GM23338 (cell line): ENCODE measurements at regions not wholly inside any gene's neighbourhood (a gene's known extent, or its start where the extent isn't known, plus 50 kb on each side); places are given as distances from the start of the nearest gene placed in this dataset.

Source experiments
- ATAC-seq: fragments of 200-7000 bp; cut with Tn5 transposase; 3 replicates; pipeline ENCODE4 v1.9.1; 2020
- DNase-seq: peaks from one replicate; pipeline ENCODE4 v3.0.0-alpha.2; 2015; ENCODE audit warnings: low spot score
- H2AFZ ChIP-seq: fragments of 200-600 bp; sonication (generic); 2 replicates; pipeline ENCODE4 v1.8.0; 2016; ENCODE audit warnings: antibody characterized with exemption, mild to moderate bottlenecking, moderate library complexity
- H3F3A ChIP-seq: fragments of 200-600 bp; sonication (generic); replicated peaks from 2 replicates; pipeline ENCODE4 v1.8.0; 2017; ENCODE audit warnings: antibody characterized with exemption, mixed run types, low read depth
- H3K27ac ChIP-seq: fragments of 200-600 bp; sonication (generic); 2 replicates; pipeline ENCODE4 v1.6.1; 2016; ENCODE audit warnings: low read depth
- H3K27me3 ChIP-seq: fragments of 200-600 bp; sonication (generic); 2 replicates; pipeline ENCODE4 v1.8.0; 2016; ENCODE audit warnings: mild to moderate bottlenecking, mixed run types, moderate library complexity; ENCODE audit not compliant: insufficient read depth
- H3K36me3 ChIP-seq: fragments of 200-600 bp; sonication (generic); 2 replicates; pipeline ENCODE4 v1.8.0; 2016; ENCODE audit warnings: mild to moderate bottlenecking; ENCODE audit not compliant: insufficient read depth
- H3K4me1 ChIP-seq: fragments of 200-600 bp; sonication (generic); 2 replicates; pipeline ENCODE4 v1.8.0; 2016; ENCODE audit warnings: mild to moderate bottlenecking, moderate library complexity; ENCODE audit not compliant: insufficient read depth
- H3K4me2 ChIP-seq: fragments of 200-600 bp; sonication (generic); 2 replicates; pipeline ENCODE4 v1.7.1; 2017; ENCODE audit warnings: mixed run types
- H3K4me3 ChIP-seq: fragments of 200-600 bp; sonication (generic); 2 replicates; pipeline ENCODE4 v1.6.1; 2016; ENCODE audit warnings: mixed run types
- H3K79me2 ChIP-seq: fragments of 200-600 bp; sonication (generic); replicated peaks from 2 replicates; pipeline ENCODE4 v1.8.0; 2017; ENCODE audit warnings: mild to moderate bottlenecking; ENCODE audit not compliant: insufficient read depth
- H3K9me2 ChIP-seq: fragments of 200-600 bp; sonication (generic); 2 replicates; pipeline ENCODE4 v1.8.0; 2017; ENCODE audit not compliant: insufficient read depth
- H4K20me1 ChIP-seq: fragments of 200-600 bp; sonication (generic); replicated peaks from 2 replicates; pipeline ENCODE4 v1.8.0; 2017; ENCODE audit warnings: mild to moderate bottlenecking; ENCODE audit not compliant: insufficient read depth
- H3K27ac Mint-ChIP-seq: 2 replicates; pipeline ENCODE4 v1.8.0; 2020; ENCODE audit warnings: inconsistent platforms, mild to moderate bottlenecking, moderate library complexity, mixed read lengths
- H3K27me3 Mint-ChIP-seq: 3 replicates; pipeline ENCODE4 v1.8.0; 2022; ENCODE audit warnings: low read depth, mild to moderate bottlenecking, moderate library complexity, mixed read lengths, inconsistent platforms; ENCODE audit not compliant: insufficient read depth, poor library complexity
- H3K36me3 Mint-ChIP-seq: 3 replicates; pipeline ENCODE4 v1.8.0; 2021; ENCODE audit warnings: low read depth, mild to moderate bottlenecking, inconsistent platforms, moderate library complexity, mixed read lengths
- H3K4me1 Mint-ChIP-seq: 3 replicates; pipeline ENCODE4 v1.8.0; 2020; ENCODE audit warnings: mild to moderate bottlenecking, inconsistent platforms, mixed read lengths
- H3K4me3 Mint-ChIP-seq: 3 replicates; pipeline ENCODE4 v1.8.0; 2021; ENCODE audit warnings: moderate library complexity, mild to moderate bottlenecking, inconsistent platforms, mixed read lengths
- H3K9me3 Mint-ChIP-seq: 3 replicates; pipeline ENCODE4 v1.8.0; 2020; ENCODE audit warnings: moderate library complexity, mild to moderate bottlenecking, inconsistent platforms, mixed read lengths
- CREB1 ChIP-seq: fragments of 250-450 bp; sonication (Bioruptor Pico); IDR thresholded peaks from 2 replicates; pipeline ENCODE4 v1.5.0; 2020; ENCODE audit warnings: low read depth, mild to moderate bottlenecking, moderate library complexity
- EZH2 ChIP-seq: fragments of 200-600 bp; sonication (generic); IDR thresholded peaks from one replicate; pipeline ENCODE4 v1.8.0; 2017; ENCODE audit warnings: antibody characterized with exemption, mild to moderate bottlenecking, low read depth; ENCODE audit not compliant: unreplicated experiment
- EZH2phosphoT487 ChIP-seq: fragments of 200-600 bp; sonication (generic); IDR thresholded peaks from one replicate; pipeline ENCODE4 v1.8.1; 2018; ENCODE audit warnings: antibody characterized with exemption; ENCODE audit not compliant: unreplicated experiment
- JUNB ChIP-seq: IDR thresholded peaks from one replicate; pipeline ENCODE4 v1.6.1; 2016; ENCODE audit warnings: antibody characterized with exemption; ENCODE audit not compliant: unreplicated experiment
- NANOG ChIP-seq: IDR thresholded peaks from 2 replicates; pipeline ENCODE4 v1.6.1; 2016; ENCODE audit warnings: antibody characterized with exemption, borderline replicate concordance
- POLR2AphosphoS5 ChIP-seq: IDR thresholded peaks from 2 replicates; pipeline ENCODE4 v1.6.1; 2016; ENCODE audit warnings: antibody characterized with exemption, low read depth
- STAT1 ChIP-seq: IDR thresholded peaks from one replicate; pipeline ENCODE4 v1.6.1; 2016; ENCODE audit warnings: antibody characterized with exemption; ENCODE audit not compliant: unreplicated experiment
- ZNF114 ChIP-seq: fragments of 250-450 bp; sonication (Bioruptor Pico); IDR thresholded peaks from 2 replicates; pipeline ENCODE4 v1.5.0; 2020; ENCODE audit warnings: mild to moderate bottlenecking, moderate library complexity
- ZNF331 ChIP-seq: fragments of 250-450 bp; sonication (Bioruptor Pico); IDR thresholded peaks from 2 replicates; pipeline ENCODE4 v1.5.0; 2020; ENCODE audit warnings: low read depth, mild to moderate bottlenecking, moderate library complexity
- TF ChIP-seq, protein P1 (sequence below): IDR thresholded peaks from one replicate; pipeline ENCODE4 v1.6.1; 2018; ENCODE audit warnings: antibody characterized with exemption; ENCODE audit not compliant: unreplicated experiment
- TF ChIP-seq, protein P2 (sequence below): fragments of 250-450 bp; sonication (Bioruptor Pico); IDR thresholded peaks from 2 replicates; pipeline ENCODE4 v1.5.0; 2020; ENCODE audit warnings: mild to moderate bottlenecking, moderate library complexity
- TF ChIP-seq, protein P3 (sequence below): IDR thresholded peaks from 2 replicates; pipeline ENCODE4 v1.6.1; 2016; ENCODE audit warnings: antibody characterized with exemption
- TF ChIP-seq, protein P4 (sequence below), 2 experiments: fragments of 200-600 bp in 1 of 2; sonication (generic) in 1 of 2; conservative IDR thresholded peaks; 2 replicates each; pipeline versions ENCODE4 v1.5.1 to v1.6.1; 2016 to 2017; ENCODE audit warnings: antibody characterized with exemption in 2 of 2, low read depth in 2 of 2, mild to moderate bottlenecking in 2 of 2, moderate library complexity in 1 of 2

DNA sequence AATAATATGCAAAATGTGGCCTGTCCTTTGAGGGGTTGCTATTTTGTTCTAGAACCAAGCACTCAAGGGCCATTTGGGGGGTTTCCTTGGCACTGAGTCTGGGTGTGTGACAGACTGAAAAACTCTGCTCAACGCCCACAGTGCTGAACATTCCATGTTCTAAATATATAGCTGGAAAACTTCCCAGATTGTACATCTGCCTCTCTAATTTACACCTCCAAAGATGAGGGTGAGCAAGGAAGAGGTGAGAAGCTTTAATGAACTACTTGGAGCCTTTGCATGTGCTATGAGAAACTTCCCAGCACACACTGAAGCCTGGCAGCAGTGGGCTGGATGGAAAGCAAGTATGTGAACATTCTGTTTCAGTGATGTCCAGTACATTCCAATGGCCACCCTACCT, 296.7 kb upstream of the KCNH7 start:
- Histone ChIP-seq H3K36me3 (no peaks in the 10 kb centered on the region), H2AFZ (no peak overlapping the region), H3K4me1 (no peaks in the 10 kb centered on the region), H3K4me2 (no peak overlapping the region), H3K79me2 (no peaks in the 10 kb centered on the region), H4K20me1 (no peaks in the 10 kb centered on the region), H3F3A (no peaks in the 10 kb centered on the region), H3K27me3 (no peaks in the 10 kb centered on the region), H3K9me2 (no peaks in the 10 kb centered on the region), H3K4me3 (no peak overlapping the region), H3K27ac (no peak overlapping the region)
- Mint-ChIP-seq H3K27ac (no peak overlapping the region), H3K4me1 (no peaks in the 10 kb centered on the region), H3K36me3 (no peaks in the 10 kb centered on the region), H3K4me3 (no peak overlapping the region), H3K27me3 (no peaks in the 10 kb centered on the region), H3K9me3 (no peaks in the 10 kb centered on the region)
- TF ChIP-seq CREB1 (CRISPR knock-in tag) (no peak), EZH2 (no peak), ZNF114 (CRISPR knock-in tag) (no peak), ZNF331 (CRISPR knock-in tag) (no peak), STAT1 (no peak), EZH2phosphoT487 (no peak), NANOG (no peak), POLR2AphosphoS5 (no peak), JUNB (no peak)
- TF ChIP-seq, protein P1, sequence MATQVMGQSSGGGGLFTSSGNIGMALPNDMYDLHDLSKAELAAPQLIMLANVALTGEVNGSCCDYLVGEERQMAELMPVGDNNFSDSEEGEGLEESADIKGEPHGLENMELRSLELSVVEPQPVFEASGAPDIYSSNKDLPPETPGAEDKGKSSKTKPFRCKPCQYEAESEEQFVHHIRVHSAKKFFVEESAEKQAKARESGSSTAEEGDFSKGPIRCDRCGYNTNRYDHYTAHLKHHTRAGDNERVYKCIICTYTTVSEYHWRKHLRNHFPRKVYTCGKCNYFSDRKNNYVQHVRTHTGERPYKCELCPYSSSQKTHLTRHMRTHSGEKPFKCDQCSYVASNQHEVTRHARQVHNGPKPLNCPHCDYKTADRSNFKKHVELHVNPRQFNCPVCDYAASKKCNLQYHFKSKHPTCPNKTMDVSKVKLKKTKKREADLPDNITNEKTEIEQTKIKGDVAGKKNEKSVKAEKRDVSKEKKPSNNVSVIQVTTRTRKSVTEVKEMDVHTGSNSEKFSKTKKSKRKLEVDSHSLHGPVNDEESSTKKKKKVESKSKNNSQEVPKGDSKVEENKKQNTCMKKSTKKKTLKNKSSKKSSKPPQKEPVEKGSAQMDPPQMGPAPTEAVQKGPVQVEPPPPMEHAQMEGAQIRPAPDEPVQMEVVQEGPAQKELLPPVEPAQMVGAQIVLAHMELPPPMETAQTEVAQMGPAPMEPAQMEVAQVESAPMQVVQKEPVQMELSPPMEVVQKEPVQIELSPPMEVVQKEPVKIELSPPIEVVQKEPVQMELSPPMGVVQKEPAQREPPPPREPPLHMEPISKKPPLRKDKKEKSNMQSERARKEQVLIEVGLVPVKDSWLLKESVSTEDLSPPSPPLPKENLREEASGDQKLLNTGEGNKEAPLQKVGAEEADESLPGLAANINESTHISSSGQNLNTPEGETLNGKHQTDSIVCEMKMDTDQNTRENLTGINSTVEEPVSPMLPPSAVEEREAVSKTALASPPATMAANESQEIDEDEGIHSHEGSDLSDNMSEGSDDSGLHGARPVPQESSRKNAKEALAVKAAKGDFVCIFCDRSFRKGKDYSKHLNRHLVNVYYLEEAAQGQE: no peak
- TF ChIP-seq, protein P2, sequence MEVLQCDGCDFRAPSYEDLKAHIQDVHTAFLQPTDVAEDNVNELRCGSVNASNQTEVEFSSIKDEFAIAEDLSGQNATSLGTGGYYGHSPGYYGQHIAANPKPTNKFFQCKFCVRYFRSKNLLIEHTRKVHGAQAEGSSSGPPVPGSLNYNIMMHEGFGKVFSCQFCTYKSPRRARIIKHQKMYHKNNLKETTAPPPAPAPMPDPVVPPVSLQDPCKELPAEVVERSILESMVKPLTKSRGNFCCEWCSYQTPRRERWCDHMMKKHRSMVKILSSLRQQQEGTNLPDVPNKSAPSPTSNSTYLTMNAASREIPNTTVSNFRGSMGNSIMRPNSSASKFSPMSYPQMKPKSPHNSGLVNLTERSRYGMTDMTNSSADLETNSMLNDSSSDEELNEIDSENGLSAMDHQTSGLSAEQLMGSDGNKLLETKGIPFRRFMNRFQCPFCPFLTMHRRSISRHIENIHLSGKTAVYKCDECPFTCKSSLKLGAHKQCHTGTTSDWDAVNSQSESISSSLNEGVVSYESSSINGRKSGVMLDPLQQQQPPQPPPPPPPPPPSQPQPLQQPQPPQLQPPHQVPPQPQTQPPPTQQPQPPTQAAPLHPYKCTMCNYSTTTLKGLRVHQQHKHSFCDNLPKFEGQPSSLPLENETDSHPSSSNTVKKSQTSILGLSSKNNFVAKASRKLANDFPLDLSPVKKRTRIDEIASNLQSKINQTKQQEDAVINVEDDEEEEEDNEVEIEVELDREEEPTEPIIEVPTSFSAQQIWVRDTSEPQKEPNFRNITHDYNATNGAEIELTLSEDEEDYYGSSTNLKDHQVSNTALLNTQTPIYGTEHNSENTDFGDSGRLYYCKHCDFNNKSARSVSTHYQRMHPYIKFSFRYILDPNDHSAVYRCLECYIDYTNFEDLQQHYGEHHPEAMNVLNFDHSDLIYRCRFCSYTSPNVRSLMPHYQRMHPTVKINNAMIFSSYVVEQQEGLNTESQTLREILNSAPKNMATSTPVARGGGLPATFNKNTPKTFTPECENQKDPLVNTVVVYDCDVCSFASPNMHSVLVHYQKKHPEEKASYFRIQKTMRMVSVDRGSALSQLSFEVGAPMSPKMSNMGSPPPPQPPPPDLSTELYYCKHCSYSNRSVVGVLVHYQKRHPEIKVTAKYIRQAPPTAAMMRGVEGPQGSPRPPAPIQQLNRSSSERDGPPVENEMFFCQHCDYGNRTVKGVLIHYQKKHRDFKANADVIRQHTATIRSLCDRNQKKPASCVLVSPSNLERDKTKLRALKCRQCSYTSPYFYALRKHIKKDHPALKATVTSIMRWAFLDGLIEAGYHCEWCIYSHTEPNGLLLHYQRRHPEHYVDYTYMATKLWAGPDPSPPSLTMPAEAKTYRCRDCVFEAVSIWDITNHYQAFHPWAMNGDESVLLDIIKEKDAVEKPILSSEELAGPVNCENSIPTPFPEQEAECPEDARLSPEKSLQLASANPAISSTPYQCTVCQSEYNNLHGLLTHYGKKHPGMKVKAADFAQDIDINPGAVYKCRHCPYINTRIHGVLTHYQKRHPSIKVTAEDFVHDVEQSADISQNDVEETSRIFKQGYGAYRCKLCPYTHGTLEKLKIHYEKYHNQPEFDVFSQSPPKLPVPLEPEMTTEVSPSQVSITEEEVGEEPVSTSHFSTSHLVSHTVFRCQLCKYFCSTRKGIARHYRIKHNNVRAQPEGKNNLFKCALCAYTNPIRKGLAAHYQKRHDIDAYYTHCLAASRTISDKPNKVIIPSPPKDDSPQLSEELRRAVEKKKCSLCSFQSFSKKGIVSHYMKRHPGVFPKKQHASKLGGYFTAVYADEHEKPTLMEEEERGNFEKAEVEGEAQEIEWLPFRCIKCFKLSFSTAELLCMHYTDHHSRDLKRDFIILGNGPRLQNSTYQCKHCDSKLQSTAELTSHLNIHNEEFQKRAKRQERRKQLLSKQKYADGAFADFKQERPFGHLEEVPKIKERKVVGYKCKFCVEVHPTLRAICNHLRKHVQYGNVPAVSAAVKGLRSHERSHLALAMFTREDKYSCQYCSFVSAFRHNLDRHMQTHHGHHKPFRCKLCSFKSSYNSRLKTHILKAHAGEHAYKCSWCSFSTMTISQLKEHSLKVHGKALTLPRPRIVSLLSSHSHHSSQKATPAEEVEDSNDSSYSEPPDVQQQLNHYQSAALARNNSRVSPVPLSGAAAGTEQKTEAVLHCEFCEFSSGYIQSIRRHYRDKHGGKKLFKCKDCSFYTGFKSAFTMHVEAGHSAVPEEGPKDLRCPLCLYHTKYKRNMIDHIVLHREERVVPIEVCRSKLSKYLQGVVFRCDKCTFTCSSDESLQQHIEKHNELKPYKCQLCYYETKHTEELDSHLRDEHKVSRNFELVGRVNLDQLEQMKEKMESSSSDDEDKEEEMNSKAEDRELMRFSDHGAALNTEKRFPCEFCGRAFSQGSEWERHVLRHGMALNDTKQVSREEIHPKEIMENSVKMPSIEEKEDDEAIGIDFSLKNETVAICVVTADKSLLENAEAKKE (CRISPR knock-in tag): no peak
- TF ChIP-seq, protein P3, sequence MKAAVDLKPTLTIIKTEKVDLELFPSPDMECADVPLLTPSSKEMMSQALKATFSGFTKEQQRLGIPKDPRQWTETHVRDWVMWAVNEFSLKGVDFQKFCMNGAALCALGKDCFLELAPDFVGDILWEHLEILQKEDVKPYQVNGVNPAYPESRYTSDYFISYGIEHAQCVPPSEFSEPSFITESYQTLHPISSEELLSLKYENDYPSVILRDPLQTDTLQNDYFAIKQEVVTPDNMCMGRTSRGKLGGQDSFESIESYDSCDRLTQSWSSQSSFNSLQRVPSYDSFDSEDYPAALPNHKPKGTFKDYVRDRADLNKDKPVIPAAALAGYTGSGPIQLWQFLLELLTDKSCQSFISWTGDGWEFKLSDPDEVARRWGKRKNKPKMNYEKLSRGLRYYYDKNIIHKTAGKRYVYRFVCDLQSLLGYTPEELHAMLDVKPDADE: no peak
- TF ChIP-seq, protein P4, sequence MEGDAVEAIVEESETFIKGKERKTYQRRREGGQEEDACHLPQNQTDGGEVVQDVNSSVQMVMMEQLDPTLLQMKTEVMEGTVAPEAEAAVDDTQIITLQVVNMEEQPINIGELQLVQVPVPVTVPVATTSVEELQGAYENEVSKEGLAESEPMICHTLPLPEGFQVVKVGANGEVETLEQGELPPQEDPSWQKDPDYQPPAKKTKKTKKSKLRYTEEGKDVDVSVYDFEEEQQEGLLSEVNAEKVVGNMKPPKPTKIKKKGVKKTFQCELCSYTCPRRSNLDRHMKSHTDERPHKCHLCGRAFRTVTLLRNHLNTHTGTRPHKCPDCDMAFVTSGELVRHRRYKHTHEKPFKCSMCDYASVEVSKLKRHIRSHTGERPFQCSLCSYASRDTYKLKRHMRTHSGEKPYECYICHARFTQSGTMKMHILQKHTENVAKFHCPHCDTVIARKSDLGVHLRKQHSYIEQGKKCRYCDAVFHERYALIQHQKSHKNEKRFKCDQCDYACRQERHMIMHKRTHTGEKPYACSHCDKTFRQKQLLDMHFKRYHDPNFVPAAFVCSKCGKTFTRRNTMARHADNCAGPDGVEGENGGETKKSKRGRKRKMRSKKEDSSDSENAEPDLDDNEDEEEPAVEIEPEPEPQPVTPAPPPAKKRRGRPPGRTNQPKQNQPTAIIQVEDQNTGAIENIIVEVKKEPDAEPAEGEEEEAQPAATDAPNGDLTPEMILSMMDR (conservative IDR thresholded peaks at IDR 0.05; ENCODE audit: low read depth in 2 of 2): no peak
- no peak for DNase-seq
- no peak for ATAC-seq
